ENCODE measurements at regions not wholly inside any gene's neighbourhood (a gene's known extent, or its start where the extent isn't known, plus 50 kb on each side); places are given as distances from the start of the nearest gene placed in this dataset.

- no peak for DNase-seq (ENCODE audit: low read depth in 3 of 3)
Measured at GRCh38 chr3:150069154-150069527, 98.4 kb upstream of the PFN2 start.

DNA sequence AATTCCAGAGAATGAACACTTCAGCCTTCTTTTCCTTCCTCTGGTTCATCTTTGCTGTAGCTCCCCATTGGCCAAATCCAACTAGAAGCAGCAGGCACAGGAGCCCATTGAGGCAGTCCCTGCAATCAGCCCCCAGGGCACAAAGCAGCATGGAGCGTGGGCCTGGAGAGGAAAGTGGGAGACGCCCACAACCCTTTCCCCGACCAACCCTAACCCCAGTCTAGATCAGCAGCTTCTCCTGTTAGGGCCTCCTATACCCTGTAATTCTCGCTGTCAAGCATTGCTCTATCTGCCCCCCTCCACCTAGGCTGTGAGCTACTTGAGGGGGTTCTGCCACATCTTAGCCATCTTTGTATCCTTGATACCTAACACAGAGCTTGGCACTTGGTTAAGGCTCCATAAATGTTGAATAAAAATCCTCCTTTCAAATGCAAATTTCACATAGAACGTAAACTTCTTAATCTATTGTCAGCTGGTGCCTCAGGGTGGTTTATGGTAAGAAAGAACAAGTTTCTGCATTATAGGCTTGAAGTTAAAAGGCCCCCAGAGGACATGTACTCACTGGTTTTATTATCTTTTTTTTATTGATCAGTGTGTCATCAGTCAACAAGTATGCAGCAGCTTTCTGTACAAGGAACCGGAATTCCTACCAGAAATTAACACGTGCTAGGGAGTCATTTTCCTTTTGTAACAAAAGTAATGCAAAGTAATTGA is 97.9 kb upstream of the PFN2 start:
- no peak for DNase-seq (ENCODE audit: low read depth in 3 of 3)

DNA sequence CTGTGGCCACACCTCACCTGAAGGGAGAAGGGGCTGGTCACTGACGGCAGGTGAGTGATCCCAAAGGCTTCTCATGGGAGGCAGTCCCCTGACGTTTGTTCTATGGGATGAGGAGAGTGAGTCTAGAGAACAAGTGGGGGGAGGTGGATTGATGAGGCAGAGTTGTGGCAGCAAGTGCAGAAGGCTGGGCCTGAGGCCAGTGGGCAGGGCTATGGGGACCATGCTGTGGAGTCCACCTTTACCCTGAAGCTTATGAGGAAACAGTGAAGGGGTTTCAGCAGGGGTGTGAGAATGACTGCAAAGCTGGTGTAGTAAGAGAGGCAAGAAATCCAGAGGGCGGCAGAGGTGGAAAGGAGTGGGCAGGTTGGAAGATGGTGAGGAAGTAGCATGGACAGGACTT is 96.9 kb upstream of the PFN2 start:
- no peak for DNase-seq (ENCODE audit: low read depth in 3 of 3)

DNA sequence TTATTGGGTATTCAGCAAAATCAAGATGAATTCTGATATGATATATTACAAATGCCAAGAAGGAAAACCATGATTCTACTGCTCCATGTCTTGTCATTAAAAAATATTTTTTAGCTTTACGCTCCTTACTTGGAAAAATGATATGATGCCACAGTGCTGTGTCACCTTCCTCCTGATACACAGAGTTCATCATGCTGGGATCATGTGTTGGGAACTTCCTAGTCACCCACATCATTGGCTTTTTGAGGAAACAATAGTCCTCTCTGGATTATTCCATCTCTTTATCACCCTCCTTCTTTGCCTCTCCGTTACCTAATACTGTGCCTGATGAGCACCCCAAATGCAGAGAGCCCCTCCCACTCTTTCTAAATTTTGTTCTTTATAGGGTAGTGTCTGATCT is 94.3 kb upstream of the PFN2 start:
- no peak for DNase-seq (ENCODE audit: low read depth in 3 of 3)

DNA sequence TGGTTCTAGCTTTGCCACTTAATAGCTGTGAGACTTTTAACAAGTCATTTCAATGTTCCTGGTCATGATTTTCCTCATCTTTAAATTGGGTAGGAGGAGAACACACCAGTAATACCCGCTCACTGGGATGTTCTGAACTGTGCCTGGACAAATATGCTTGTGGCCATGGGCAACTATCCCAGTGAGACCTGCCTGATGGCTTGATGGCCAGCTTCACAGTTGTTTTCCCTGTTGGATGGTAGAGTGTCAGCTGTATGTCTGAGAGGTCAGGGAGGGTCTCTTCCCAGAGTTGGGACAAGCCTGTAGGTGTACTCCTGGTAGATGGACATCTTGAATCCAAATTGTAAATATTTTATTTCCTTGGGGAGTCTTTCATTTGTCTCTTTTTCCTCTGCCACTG is 92.5 kb upstream of the PFN2 start:
- no peak for DNase-seq (ENCODE audit: low read depth in 3 of 3)

GRCh38 chr3:150062492-150062891 is 91.8 kb upstream of the PFN2 start:
- DNase-seq (ENCODE audit: low read depth in 3 of 3), result no peak

DNA sequence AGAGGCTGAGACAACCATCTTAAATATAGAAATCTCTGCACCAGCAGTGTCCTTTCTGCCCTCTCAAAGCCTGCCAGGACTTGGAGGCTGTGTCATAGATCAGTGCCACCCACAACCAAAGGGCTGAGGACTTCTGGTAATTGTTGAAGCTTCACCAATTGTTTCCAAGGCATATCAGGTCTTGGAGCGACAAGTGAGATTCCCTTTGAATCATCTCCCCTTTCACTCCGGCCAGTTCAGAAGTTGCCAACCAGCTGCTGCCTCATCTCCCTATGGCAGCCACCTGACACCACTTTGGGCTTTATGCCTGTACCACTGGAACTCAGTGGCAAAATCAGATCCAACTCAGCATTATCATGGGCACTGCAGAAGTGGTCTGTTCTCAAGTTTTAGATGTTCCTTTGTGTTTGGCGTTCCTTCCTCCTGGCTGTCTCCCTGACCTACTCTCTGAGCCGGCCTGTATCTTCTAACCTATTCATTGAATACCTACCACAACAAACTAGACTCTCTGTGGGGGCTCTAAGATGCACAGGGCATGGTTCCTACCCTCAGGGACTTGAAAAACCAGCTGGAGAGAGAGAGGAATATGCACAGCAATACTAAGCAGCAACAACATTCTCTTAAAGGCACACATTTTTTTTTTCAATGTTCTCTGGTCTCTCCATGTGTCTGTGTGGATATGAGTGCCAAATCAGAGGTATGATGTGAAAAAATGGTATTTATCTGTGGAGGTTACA is 90.8 kb upstream of the PFN2 start:
- DNase-seq (ENCODE audit: low read depth in 3 of 3), result no peak

DNA sequence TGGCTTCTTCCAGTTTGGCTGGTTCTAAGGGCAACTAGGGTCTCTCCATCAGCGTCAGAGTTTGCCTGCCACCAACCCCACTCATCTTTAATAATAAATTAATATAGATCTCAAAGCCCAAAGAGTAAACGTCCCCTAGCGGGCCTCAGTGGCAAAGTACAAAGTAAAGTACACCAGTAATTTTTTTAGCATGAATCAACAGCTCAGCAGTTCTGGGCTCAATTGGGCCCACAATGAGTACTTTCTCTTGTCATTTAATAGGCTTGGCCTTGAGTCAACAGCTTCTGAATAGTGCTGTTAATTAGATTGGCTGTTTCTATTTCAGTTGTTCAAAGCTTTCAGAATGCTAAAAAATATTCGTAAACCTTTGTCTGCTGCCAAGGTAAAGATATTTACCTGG is 89.0 kb upstream of the PFN2 start:
- DNase-seq (ENCODE audit: low read depth in 3 of 3), result no peak

GRCh38 chr3:150059241-150059640 is 88.5 kb upstream of the PFN2 start:
- DNase-seq (ENCODE audit: low read depth in 3 of 3), result no peak

DNA sequence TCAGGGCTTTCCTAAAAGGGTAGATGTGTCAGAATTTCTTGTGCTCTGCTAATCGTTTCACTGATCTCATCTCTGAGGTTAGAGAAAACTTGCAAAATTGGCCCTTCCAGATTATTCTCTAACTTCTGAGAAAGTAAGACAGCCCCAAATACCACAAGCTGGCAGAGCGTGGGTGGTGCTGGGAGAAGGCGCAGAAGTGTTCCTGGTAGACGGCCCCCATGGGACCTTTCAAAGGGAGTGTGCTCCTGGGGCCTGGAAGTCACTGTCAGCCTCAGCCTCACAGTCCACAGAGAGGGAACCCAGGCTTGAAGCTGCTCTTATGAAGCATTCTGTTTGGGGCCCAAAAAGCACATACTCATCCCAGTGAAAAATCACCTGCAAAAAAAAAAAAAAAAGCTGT is 86.5 kb upstream of the PFN2 start:
- no peak for DNase-seq (ENCODE audit: low read depth in 3 of 3)

GRCh38 chr3:150055332-150055731 is 84.6 kb upstream of the PFN2 start:
- no peak for DNase-seq (ENCODE audit: low read depth in 3 of 3)

- no peak for DNase-seq (ENCODE audit: low read depth in 3 of 3)
Measured at GRCh38 chr3:150054635-150055034, 83.9 kb upstream of the PFN2 start.

- no peak for DNase-seq (ENCODE audit: low read depth in 3 of 3)
Measured at GRCh38 chr3:150050510-150050909, 79.8 kb upstream of the PFN2 start.

DNA sequence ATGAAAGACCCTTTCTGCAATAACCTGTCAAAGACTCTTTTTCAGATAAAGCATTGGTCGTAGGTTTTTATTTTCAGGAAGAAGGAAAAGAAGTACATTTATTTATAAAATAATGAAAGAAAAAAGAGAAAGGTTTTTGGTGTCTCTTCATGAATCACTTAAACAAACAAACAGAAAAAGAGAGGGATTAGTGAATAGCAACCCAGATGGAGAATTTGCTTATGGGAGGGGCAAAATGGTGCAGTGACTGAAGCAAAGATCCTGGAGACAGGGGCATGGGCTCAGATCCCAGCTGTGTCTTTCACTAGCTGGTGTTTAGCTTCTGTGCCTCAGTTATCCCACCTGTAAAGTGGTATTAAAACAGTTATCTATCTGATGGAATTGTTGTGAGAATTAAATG is 78.6 kb upstream of the PFN2 start:
- DNase-seq (ENCODE audit: low read depth in 3 of 3), result no peak

DNA sequence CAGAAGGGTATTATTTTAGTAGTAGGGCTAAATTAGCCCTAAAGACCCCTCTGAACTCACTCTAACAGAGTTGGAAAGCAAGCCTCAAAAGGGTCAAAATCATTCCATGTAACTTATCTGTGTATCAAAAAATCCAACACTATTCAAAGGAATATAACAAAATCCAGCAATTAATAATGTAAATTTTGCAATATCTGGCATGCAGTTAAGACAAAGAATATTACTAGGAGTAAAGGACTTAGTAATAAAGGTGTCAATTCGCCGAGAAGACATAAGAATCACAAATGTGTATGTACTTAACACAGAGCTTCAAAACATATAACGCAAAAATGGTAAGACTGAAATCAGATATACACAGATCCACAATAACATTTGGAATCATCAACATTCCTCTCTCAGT is 71.2 kb upstream of the PFN2 start:
- DNase-seq (ENCODE audit: low read depth in 3 of 3), result no peak

DNA sequence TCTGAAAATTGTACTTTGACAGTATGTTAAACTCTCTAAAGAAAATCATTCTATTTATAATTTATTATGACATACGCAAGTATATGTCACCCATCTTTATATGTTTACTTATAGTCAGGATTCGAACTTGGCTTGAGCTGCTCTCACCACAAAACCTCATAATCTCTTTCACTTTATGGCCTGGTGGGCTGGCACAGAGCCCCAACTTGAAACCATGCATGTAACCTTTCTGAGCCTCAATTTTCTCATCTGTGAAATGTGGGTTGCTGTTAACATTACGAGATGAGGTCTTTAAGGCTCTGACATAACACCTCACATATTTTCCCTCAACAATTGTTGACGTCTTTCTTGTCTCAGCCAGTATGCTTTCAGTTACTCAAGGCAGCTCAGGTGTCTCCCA is 69.4 kb upstream of the PFN2 start:
- DNase-seq (ENCODE audit: low read depth in 3 of 3), result no peak

GRCh38 chr3:150038830-150039229 is 68.1 kb upstream of the PFN2 start:
- no peak for DNase-seq (ENCODE audit: low read depth in 3 of 3)

DNA sequence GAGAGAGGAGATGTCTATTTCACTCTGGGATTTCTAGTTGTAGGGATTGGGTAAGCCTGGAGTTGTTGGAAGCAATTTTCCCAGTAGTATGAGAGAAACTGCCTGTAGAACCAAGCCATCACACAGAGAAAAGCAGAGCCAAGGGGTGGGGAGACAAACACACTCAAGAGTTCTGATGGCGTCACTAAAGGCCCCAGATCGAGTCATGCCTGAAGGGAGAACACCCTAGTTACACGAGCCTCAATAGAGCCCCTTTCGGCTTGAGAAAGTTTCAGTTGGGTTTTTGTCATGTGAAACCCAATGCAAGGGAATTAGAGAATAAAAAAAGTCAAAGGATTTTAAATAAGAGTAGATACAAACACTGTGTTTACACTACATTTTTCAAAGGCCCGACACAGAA is 66.1 kb upstream of the PFN2 start:
- DNase-seq (ENCODE audit: low read depth in 3 of 3), result no peak

GRCh38 chr3:150035910-150036612 is 65.4 kb upstream of the PFN2 start:
- no peak for DNase-seq (ENCODE audit: low read depth in 3 of 3)

GRCh38 chr3:150035301-150035779 is 64.6 kb upstream of the PFN2 start:
- DNase-seq (ENCODE audit: low read depth in 3 of 3), result no peak

GRCh38 chr3:150033721-150034120 is 63.0 kb upstream of the PFN2 start:
- no peak for DNase-seq (ENCODE audit: low read depth in 3 of 3)

- no peak for DNase-seq (ENCODE audit: low read depth in 3 of 3)
Measured at GRCh38 chr3:150030841-150031240, 60.1 kb upstream of the PFN2 start.

DNA sequence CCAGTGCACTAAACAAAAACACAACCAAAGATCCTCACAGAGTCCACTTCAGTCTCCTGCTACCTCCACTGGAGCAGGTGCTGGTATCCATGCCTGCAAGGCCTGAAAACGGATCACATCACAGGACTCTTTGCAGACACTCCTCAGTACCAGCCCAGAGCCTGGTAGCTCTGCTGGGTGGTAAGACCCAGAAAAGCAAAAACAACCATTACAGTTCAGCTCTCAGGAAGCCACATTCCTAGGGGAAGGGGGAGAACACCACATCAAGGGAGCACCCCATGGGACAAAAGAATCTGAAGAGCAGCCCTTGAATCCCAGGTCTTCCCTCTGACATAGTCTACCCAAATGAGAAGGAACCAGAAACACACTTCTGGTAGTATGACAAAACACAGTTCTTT is 52.5 kb upstream of the PFN2 start:
- no peak for DNase-seq (ENCODE audit: low read depth in 3 of 3)
